HG03159 (cell line): ENCODE measurements at regions not wholly inside any gene's neighbourhood (a gene's known extent, or its start where the extent isn't known, plus 50 kb on each side); places are given as distances from the start of the nearest gene placed in this dataset.

Experiments
- ATAC-seq: cut with Tn5 transposase; IDR thresholded peaks from one replicate; pipeline ENCODE4 v1.9.1; 2021; ENCODE audit warnings: mild to moderate bottlenecking, moderate library complexity; ENCODE audit not compliant: unreplicated experiment

DNA sequence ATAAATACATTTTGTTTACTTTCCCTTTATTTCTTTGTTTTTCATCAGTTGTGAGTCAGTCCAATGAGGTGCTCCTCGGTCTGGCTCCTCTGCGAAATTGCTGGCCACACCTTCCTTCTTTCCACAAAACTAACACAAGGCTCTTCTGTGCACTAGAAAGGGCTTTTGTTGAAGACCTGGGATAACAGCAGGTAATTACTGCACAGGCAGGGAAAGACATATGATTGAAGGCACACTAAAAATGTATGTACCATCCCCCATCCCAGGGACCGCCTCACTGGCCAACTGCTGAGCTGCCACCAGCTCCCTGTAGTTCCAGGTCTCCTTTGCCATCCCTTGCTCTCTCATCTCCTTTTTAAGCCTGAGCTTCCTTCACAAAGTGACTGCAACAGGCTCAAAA lies 180.5 kb downstream of the EFNB2 start:
- ATAC-seq = no peak

DNA sequence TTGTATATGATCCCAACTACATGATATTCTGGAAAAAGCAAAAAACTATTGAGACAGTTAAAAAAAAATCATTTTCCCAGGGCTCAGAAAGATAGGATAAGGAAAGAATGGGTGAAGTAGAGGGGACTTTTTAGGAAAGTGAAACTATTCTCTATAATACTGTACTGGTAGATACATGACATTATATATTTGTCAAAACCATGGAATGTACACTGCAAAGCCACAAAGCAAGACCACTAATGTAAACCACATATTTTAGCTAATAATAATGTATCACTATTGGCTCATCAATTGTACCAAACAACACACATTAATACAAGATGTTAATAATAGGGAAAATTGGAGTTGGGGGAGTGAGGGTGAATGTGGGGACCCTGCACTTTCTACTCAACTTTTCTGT lies 182.6 kb downstream of the EFNB2 start:
- ATAC-seq = no peak

DNA sequence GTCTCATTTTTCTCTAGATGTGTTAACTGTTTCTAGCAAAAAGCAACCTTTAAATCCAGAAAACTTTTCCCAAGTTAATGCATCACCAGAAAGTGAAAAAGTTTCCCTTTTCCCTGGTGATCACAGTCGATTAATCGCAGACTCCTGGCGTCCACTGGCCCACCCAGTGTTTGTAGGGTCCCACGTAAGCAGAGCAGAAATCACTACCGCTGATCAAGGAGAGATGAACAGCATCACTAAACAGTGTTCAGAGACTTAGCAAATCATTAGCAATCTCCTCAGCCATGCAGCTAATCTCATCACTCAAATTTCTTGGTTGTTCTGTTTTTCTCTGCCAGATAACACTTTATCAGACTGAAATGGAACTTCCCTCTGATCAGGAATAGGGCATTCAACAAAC lies 184.2 kb downstream of the EFNB2 start:
- no peak for ATAC-seq

DNA sequence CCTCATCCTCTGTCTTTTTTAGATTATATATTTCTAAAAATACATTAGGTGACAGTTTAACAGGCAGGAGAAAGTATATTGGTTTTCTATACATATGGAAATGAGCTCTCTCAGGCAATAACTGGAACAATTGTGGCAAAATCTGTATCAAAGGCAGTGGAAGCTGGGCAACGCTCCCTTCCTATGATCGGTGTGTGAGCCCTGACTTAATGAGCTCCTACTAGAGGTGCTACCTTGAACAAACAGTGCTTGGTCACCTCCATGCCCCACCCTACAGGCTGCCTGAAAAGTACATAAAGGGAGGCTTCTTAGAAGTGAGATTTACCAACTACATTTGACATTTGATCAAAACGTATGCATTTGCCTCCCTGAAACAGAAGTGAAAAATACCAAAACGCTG lies 185.3 kb downstream of the EFNB2 start:
- no peak for ATAC-seq

DNA sequence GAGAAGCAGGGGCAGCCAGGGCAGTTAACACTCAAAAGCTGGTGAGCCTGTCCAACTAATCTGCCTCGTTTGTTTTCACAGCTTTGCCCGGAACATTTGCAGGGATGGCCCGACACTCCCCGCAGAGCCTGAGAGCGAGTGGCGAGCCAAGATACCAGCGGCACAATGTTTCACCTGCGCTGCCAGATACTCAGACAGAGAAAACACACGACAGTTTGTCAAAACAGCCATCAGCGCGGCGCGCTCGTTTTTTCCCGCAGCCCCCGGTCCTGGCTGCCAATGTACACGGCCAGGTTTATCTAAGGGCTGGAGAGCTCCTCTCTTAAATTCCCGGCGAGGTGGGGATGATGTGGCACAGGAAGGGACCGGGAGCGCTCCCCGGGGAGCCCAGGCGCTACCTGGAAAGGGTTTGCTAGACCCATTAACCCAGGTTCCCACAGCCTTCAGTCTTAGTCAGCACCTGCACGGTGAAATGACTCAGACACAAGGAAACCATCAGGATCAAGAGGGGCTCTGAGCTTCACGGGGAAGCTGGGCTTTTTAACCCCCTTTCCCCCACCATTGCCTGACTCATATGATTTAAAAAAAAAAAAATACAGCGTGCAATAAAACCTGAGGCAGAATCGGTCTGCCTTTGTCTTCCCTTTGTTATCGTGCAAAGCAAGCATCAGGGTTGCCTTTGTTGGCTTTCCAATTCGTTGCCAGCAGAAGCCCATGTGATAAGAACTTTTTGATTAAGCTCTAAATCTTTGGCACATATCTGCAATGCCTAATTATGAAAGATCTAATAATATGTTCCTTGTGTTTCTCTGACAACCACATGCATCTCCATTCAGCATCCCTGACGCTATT lies 186.2 kb downstream of the EFNB2 start:
- ATAC-seq = no peak

DNA sequence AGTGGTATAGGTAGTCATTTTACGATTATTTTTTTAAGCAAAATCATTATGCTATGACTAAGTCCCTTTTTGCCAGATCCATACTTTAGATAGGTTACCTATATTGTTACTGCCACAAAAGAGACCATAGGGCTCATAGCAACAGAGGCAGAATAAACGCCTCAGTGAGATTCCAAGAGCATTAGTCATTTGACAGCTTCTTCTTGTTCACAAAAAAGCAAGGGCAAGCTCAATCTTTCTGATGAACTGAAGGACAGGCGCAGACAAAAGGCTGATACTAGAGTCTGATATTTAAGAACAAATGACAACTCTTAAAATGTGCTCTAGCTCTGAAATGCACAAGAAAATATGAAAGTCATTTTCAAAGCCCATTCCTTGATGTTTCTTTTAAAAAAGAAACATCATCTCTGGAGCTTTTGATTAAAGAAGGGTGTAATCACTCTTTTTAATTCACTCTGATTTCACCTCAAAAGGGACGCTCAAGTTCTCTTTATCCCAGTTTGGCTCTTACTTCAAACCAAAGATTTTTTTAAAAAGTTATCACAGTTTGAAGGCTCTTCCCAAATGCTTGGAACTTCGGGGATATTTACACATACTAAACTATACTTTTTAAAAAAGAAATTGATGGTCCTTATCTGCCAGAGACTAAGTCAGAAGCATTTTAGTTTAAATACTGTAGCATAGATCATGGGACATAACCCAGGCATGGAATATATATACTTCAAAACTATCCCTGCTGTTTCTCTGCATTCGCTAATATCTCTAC lies 187.2 kb downstream of the EFNB2 start:
- no peak for ATAC-seq

DNA sequence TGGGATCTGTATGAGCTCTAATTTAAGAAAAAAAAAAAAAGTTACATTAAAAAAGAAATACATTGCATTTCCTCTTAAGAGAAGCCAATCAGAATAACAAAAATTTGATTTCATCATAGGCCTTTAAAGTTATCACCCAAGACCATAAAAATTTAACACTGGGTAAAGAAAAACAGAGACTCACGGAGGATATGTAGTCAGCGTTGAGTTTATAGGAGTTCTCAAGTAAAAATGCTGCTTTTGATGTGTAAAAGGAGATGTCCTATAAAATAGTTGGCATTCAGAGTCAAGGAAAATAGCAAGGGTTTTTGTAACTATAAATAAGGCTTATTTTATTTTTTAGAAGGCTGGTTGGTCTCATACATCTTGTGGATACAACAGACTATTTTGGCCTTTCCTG lies 191.1 kb downstream of the EFNB2 start:
- ATAC-seq = no peak

DNA sequence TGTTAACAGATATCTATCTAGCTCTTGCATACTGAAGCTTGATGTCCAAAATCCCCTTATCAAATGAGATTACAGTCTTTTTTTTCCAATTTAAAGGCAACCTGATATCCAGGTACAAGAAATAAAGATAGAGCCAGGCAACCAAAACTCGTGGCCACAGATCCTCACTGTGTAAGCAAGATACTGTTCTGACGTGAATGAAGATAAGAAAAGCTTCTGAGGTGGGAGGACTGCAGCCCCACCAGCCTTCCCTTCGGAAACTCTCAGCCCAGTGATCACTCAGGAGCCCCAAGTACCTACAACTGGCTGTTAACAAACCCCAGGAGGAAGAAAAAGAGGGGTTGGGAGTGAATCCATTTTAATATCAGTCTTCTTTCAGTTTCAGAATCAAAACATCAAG lies 191.6 kb downstream of the EFNB2 start:
- ATAC-seq = no peak

DNA sequence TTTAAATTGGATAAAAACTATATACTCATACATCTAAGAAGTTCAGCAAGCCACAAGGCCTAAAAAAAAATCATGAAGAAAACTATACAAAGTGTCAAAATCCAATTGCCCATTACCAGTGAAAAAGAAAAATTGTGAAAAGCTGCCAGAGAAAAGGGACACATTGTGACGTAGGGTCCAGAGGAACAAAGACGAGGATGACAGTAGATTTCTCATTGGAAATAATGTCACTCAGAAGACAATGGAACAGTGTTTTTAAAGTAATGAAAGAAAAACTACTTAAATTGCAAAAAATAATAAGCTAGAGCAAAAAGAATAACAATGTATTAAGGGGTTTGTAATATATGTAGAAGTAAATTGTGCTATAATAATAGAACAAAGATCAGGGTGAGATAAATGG lies 195.2 kb downstream of the EFNB2 start:
- no peak for ATAC-seq

DNA sequence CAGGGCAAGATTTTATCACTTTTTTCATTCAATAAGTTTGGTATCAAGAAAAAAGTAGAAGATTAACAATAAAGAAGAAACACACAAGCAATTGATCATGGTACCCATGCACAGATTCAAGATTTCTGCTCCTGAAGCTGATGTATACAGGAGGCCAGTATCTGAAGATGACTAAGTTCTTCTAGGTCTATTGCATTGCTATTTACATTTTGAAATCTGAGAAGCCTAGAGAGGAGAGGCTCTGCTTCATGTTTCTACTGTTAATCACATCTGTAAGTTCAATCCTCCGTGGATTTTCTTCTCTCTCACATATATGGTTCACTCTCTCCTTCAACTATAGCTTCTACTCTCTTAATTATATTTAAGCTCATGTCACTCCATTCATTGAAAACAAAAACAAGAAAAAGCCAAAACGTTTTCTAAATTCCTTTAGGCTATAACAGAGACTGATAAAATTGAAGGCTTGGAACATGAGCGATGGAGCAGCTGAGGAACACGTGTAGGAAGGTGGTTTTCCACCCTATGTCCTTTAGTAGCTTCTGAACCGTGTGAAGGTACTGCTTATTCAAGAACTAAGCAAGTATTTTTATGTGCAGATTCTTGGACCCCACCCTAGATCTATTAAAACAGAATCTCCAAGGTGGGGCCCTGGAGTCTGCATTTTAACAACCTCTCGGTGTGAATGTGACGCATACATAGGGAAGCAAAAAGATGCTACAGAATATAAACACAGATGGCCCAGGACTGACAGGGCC lies 198.2 kb downstream of the EFNB2 start:
- ATAC-seq = no peak

DNA sequence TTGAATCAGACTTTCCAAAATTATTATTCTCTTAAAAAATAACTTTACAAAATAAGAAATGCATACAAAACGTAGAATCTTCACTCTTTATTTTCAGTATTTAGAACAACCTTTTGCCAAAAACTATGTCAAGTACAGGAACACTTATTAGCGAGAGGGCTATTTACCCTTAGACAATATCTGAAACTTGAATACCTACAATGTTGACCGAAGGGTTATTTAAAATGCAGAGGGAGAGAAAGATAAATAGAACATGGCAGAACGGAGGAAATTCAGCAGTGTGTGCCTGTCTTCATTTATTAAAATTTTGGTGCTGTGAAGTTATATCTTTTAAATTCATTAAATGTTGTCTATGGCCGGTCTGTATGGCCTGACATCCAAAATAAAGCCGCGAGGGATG lies 198.8 kb downstream of the EFNB2 start:
- no peak for ATAC-seq

DNA sequence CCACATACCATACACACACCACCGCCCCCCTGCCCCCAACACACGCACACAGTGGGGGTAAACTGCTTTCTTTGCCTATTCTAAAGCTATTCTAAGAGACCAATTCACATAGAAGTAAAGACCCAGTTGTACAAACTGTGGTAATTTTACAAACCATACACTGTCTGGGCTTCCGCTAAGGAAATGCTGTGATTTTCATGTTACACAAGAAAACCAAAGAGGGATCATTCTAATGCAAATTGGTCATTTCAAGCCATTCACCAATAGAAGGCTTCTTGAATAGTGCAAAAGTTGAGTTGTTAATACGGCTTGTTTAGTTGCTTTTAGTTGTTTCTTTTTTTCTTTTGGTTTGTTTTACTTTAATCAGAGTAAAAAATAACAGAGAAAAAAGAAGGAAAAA lies 202.8 kb downstream of the EFNB2 start:
- no peak for ATAC-seq

DNA sequence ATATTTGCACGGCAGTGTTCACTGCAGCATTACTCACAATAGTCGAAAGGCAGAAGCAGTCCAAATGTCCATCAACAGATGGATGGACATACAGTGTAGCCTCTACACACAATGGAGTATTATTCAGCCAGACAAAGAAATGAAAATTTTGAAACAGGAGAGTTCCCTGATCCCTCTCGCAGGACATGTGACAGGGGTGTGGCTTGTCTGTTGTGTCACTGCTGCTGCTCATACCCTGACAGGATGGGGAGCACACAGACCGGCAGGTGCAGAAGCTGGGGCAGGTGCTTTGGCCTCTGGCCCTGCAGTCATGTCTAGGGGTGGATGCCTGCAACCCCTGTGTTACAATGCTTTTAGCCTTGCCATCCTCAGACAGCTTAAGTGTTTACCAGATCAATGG lies 204.3 kb downstream of the EFNB2 start:
- ATAC-seq = no peak

DNA sequence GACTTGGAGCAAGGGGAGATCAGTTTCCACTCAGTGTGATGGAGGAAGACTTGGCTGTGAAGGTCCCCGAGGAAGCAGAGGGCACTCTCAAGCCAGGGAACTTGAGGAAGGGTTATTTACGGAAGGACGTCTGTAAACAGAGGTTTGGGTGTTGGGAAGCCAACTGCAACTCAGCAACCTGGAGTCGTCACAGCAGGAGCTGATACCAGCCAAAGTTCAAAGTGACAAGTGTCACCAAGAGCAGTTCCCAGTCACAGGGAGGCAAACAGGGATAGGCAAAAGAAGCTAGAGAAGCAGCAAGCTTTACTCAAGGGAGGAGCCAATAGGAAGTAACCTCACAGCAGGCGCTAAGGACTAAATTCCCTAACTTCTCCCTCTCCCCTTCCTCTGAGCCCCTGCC lies 205.5 kb downstream of the EFNB2 start:
- ATAC-seq = no peak

DNA sequence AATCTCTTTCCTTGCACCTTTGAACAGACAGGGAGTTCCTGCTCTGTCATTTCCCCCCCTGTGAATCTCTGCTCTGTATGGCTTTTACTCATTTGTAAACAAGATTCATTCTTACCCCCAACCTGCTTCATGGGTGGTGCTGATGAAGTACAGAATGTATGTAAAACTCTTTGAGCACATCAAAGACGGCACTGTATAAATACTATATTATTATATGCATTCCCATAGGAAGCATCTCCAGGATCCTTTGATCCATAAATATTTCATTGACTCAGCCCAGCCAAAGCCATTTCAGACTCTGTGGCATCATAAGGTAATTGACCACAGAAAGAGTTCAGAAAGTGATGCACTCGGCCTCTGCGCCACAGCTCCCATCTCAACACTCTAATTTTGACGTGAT lies 208.7 kb downstream of the EFNB2 start:
- ATAC-seq = no peak

DNA sequence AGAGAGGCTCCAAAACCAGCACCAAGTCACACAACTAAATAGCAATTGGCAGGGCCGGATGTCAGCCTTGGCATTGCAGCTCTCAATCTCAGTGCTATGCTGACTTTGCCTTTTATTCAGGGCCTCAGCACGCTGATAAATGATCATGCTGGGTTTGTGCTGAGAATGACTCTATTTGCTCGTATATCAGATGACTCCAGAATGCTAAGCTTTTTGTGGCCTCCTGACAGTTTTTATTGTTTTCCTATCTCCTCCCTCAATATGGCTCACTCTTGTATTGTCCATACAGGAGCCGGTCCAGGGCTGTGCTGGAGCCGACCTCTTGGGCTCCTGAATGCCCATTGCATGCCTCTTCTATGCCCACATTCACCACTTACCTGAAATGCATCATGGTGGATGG lies 211.0 kb downstream of the EFNB2 start:
- no peak for ATAC-seq

DNA sequence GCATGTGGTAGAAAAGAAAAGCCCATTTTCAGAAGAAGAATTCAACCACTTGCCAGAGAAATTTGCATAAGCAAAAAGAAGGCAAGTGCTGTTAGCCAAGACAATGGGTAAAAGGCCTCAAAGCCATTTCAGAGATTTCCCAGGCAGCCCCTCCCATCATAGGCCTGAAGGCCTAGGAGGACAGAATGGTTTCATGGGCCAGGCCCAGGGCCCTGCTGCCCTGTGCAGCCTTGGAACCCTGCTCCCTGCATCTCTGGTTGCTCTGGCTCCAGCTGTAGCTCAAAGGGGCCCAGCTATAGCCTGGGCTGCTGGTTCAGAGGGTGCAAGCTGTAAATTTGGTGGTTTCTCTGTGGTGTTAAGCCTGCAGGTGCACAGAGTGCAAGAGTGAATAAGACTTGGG lies 212.8 kb downstream of the EFNB2 start:
- no peak for ATAC-seq

DNA sequence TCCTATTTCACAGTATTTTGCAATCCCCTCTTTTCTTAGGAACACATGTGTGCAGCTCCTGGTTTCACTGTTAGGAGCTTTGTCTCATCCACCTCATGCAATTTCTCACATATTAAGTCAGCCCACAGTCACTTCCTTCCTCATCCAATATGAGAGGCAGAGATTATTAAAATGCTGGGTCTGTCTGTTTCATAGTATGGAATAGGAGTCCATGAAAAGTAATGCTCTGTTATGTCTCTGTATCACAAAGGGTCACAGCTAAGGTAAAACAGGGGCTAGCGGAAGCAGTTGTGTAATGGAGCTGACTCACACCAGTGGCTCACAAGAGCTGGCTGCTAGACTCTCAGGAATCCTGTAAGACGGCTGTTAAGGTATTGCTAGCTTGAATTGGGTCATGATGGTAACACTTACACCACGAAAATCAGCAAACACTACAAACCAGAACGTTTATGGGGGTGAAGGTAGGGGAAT lies 216.5 kb downstream of the EFNB2 start:
- no peak for ATAC-seq

DNA sequence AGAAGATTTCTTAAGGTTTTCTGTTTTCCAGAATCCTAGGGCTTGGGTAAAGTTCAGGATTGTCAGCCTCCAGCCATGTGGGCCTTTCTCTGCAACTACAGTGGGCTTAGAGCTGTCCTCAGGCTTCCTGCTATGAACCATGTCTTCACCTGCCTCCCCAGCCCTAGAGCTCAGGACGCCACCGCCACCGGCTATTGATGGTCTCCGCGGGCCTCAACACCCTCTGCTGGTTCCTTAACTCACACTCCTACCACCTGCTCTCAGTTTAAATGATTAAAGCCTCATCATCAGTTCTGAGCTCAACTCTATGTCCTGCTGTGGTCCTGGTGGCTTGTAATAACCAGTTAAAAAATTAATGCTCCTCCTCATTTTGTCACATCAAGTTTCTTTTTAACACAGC lies 221.0 kb downstream of the EFNB2 start:
- no peak for ATAC-seq

DNA sequence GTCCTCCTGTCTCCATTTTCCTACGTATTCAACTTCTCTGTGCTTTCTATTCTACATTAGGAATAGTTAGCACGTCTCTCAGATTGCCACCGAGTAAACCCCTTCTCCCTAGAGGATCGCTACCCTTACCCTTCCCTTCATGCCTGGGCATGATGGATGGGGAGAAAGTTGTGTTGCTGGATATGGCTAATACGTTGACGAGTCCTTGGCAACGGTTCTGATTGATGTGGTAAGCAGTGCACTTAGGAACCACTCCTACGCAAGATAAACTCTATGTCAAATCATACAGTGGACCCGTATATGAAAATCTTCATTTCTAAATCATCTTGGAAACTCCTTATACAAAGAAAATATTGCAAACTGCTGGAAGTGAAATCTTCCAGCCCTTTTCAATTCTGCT lies 224.5 kb downstream of the EFNB2 start:
- ATAC-seq = no peak

DNA sequence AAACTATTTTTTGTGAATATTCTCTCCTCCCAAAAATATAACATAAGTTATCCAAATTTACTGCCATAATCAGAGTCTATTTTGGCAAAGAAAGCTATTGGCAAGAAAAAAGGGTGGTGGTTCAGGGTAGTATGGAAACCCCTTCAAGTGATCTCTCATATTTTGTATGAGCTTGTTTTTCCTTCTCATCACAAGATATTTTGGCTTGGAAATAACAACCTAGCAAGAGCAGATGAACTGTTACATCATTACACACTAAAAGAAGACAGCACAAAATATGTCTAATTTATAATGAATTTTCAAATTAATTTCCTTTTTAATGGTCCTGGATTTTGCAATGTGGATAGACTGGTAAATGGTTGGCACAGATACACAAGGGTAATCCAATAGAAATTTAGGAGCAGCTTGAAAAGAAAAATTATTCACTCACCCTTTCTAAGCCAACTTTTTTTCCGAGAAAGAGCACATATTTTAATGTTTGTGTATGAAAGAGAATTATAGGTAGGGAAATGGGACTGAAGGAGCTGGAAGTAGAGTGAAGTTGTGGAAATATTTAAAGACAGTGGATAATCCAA lies 225.1 kb downstream of the EFNB2 start:
- no peak for ATAC-seq
